ENCODE measurements at regions not wholly inside any gene's neighbourhood (a gene's known extent, or its start where the extent isn't known, plus 50 kb on each side); places are given as distances from the start of the nearest gene placed in this dataset.

DNA sequence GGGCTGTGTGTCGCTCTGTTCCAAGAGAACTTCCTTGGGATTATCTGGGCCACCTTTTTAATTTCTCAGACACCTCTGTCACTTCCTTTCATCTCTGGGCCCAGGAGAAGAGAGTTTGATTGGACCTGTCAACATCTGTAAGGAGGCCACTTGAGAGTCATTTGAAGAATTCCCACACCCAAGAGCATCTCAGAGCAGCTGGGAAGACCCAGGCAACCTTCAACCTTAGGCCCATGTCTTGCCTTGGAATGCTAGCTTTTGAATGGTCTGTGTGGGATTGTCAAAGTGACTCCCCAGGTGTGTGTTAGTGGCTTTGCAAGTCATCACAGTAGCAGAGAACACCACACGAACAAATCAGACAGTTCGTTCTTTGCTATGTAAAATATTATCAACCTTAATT, 280.3 kb downstream of the CYRIA start:
- no peaks in the 10 kb centered on the region for H3K4me1 ChIP-seq (ENCODE audit: control insufficient read depth in 4 of 4, insufficient read depth in 4 of 4, low read length in 3 of 4)
- no peaks in the 10 kb centered on the region for H3K36me3 ChIP-seq (ENCODE audit: control insufficient read depth in 4 of 4, insufficient read depth in 3 of 4, low read depth in 1 of 4, low read length in 3 of 4)
- no peaks in the 10 kb centered on the region for H3K9me3 ChIP-seq (ENCODE audit: control insufficient read depth in 4 of 4, low read length in 3 of 4)
- WGBS: 89% methylated on average over 3 of the region's 3 CpGs
- H3K9ac ChIP-seq (ENCODE audit: low read depth in 1 of 2, low read length in 2 of 2): no peak overlapping the region
- no peak overlapping the region for H3K27ac ChIP-seq (ENCODE audit: low read depth in 1 of 2, low read length in 2 of 2)
- H3K4me3 ChIP-seq (ENCODE audit: low read depth in 1 of 3, low read length in 3 of 3): no peak overlapping the region
- H3K27me3 ChIP-seq (ENCODE audit: control insufficient read depth in 4 of 4, insufficient read depth in 4 of 4, low read length in 3 of 4): no peaks in the 10 kb centered on the region
- TF ChIP-seq EGR1 (IDR thresholded peaks at IDR 0.05; ENCODE audit: low read depth in 2 of 2) (no peak), TAF1 (conservative IDR thresholded peaks at IDR 0.05) (no peak), FOXA2 (IDR thresholded peaks at IDR 0.05) (no peak), JUND (IDR thresholded peaks at IDR 0.05) (no peak), RAD21 (IDR thresholded peaks at IDR 0.05) (no peak)
- TF ChIP-seq, protein P1, sequence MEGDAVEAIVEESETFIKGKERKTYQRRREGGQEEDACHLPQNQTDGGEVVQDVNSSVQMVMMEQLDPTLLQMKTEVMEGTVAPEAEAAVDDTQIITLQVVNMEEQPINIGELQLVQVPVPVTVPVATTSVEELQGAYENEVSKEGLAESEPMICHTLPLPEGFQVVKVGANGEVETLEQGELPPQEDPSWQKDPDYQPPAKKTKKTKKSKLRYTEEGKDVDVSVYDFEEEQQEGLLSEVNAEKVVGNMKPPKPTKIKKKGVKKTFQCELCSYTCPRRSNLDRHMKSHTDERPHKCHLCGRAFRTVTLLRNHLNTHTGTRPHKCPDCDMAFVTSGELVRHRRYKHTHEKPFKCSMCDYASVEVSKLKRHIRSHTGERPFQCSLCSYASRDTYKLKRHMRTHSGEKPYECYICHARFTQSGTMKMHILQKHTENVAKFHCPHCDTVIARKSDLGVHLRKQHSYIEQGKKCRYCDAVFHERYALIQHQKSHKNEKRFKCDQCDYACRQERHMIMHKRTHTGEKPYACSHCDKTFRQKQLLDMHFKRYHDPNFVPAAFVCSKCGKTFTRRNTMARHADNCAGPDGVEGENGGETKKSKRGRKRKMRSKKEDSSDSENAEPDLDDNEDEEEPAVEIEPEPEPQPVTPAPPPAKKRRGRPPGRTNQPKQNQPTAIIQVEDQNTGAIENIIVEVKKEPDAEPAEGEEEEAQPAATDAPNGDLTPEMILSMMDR (IDR thresholded peaks at IDR 0.05; ENCODE audit: low read depth, low read length, missing input control): no peak
- DNase-seq (ENCODE audit: low spot score): no peak

DNA sequence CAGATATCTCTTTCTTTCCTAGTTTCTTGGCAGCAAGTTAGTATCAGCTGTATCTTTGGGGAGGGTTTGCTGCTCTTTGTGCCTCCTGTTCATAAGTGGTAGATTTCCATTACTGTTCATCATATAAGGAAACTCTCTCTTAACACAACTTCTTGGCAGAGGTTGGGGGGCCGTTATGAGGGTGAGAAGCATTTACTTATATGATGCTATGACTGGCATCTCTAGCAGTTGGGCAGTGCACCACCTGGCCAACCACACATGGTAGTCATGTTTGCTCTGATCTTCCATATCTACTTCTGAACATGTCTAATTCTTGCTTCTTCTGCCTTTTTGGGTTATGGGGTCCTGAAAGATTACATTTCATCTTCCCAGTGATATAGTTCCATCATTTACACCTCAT, 282.2 kb downstream of the CYRIA start:
- no peak overlapping the region for H3K4me3 ChIP-seq (ENCODE audit: low read depth in 1 of 3, low read length in 3 of 3)
- DNase-seq (ENCODE audit: low spot score): no peak
- 77% methylated on average over 1 of the region's 1 CpG for WGBS
- H3K4me1 ChIP-seq (ENCODE audit: control insufficient read depth in 4 of 4, insufficient read depth in 4 of 4, low read length in 3 of 4): no peaks in the 10 kb centered on the region
- no peak overlapping the region for H3K9ac ChIP-seq (ENCODE audit: low read depth in 1 of 2, low read length in 2 of 2)
- no peaks in the 10 kb centered on the region for H3K36me3 ChIP-seq (ENCODE audit: control insufficient read depth in 4 of 4, insufficient read depth in 3 of 4, low read depth in 1 of 4, low read length in 3 of 4)
- no peak overlapping the region for H3K27ac ChIP-seq (ENCODE audit: low read depth in 1 of 2, low read length in 2 of 2)
- no peaks in the 10 kb centered on the region for H3K27me3 ChIP-seq (ENCODE audit: control insufficient read depth in 4 of 4, insufficient read depth in 4 of 4, low read length in 3 of 4)
- no peaks in the 10 kb centered on the region for H3K9me3 ChIP-seq (ENCODE audit: control insufficient read depth in 4 of 4, low read length in 3 of 4)
- TF ChIP-seq, protein P2, sequence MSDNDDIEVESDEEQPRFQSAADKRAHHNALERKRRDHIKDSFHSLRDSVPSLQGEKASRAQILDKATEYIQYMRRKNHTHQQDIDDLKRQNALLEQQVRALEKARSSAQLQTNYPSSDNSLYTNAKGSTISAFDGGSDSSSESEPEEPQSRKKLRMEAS (IDR thresholded peaks at IDR 0.05): no peak
- TF ChIP-seq RXRA (IDR thresholded peaks at IDR 0.05) (no peak), FOXA1 (IDR thresholded peaks at IDR 0.05) (no peak), TAF1 (conservative IDR thresholded peaks at IDR 0.05) (no peak), YY1 (IDR thresholded peaks at IDR 0.05) (no peak), SP1 (IDR thresholded peaks at IDR 0.05) (no peak), JUND (IDR thresholded peaks at IDR 0.05) (no peak), HNF4G (IDR thresholded peaks at IDR 0.05) (no peak), GABPA (IDR thresholded peaks at IDR 0.05 in 1 of 2, conservative IDR thresholded peaks at IDR 0.05 in 1 of 2) (no peak), RAD21 (IDR thresholded peaks at IDR 0.05) (no peak), FOXA2 (IDR thresholded peaks at IDR 0.05) (no peak), HNF4A (conservative IDR thresholded peaks at IDR 0.05) (no peak), NR2F2 (IDR thresholded peaks at IDR 0.05) (no peak), EGR1 (IDR thresholded peaks at IDR 0.05; ENCODE audit: low read depth in 2 of 2) (no peak)
- TF ChIP-seq, protein P3, sequence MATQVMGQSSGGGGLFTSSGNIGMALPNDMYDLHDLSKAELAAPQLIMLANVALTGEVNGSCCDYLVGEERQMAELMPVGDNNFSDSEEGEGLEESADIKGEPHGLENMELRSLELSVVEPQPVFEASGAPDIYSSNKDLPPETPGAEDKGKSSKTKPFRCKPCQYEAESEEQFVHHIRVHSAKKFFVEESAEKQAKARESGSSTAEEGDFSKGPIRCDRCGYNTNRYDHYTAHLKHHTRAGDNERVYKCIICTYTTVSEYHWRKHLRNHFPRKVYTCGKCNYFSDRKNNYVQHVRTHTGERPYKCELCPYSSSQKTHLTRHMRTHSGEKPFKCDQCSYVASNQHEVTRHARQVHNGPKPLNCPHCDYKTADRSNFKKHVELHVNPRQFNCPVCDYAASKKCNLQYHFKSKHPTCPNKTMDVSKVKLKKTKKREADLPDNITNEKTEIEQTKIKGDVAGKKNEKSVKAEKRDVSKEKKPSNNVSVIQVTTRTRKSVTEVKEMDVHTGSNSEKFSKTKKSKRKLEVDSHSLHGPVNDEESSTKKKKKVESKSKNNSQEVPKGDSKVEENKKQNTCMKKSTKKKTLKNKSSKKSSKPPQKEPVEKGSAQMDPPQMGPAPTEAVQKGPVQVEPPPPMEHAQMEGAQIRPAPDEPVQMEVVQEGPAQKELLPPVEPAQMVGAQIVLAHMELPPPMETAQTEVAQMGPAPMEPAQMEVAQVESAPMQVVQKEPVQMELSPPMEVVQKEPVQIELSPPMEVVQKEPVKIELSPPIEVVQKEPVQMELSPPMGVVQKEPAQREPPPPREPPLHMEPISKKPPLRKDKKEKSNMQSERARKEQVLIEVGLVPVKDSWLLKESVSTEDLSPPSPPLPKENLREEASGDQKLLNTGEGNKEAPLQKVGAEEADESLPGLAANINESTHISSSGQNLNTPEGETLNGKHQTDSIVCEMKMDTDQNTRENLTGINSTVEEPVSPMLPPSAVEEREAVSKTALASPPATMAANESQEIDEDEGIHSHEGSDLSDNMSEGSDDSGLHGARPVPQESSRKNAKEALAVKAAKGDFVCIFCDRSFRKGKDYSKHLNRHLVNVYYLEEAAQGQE (IDR thresholded peaks at IDR 0.05): no peak
- TF ChIP-seq, protein P1 (IDR thresholded peaks at IDR 0.05; ENCODE audit: low read depth, low read length, missing input control): no peak
- TF ChIP-seq, protein P4, sequence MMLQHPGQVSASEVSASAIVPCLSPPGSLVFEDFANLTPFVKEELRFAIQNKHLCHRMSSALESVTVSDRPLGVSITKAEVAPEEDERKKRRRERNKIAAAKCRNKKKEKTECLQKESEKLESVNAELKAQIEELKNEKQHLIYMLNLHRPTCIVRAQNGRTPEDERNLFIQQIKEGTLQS (IDR thresholded peaks at IDR 0.05): no peak
- TF ChIP-seq, protein P5, sequence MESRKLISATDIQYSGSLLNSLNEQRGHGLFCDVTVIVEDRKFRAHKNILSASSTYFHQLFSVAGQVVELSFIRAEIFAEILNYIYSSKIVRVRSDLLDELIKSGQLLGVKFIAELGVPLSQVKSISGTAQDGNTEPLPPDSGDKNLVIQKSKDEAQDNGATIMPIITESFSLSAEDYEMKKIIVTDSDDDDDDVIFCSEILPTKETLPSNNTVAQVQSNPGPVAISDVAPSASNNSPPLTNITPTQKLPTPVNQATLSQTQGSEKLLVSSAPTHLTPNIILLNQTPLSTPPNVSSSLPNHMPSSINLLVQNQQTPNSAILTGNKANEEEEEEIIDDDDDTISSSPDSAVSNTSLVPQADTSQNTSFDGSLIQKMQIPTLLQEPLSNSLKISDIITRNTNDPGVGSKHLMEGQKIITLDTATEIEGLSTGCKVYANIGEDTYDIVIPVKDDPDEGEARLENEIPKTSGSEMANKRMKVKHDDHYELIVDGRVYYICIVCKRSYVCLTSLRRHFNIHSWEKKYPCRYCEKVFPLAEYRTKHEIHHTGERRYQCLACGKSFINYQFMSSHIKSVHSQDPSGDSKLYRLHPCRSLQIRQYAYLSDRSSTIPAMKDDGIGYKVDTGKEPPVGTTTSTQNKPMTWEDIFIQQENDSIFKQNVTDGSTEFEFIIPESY (IDR thresholded peaks at IDR 0.05): no peak
